ENCODE measurements at regions not wholly inside any gene's neighbourhood (a gene's known extent, or its start where the extent isn't known, plus 50 kb on each side); places are given as distances from the start of the nearest gene placed in this dataset.
A peak's percentile ranks its signal among the peaks of the same experiment; 100 is the strongest.
"Not testable (repeated sequence)": the region's sequence is repeated elsewhere in the genome, so short reads cannot be mapped to it uniquely, and the experiment has no call there.

DNA sequence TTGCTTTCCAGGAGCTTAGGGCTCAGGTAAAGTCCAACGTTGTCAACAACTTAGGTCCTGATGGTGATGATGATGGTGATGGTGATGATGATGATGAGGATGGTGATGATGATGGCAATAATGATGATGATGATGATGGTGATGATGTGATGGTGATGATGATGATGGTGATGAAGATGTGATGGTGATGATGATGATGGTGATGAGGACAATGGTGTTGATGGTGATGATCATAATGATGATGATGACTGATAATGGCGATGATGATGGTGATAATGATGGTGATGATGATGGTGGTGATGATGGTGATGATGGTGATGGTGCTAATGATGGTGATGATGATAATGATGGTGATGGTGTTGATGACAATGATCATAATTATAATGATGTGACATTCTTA, 750.2 kb downstream of the TBC1D22A start:
- H3K9me3 Mint-ChIP-seq = peaks cover 3% of the 10 kb centered on the region
- ChIA-PET CTCF (no interaction called here), POLR2A (no interaction called here)
- no peak overlapping the region for H3K27ac Mint-ChIP-seq
- H3K4me3 Mint-ChIP-seq = no peak overlapping the region
- H3K4me1 Mint-ChIP-seq = no peaks in the 10 kb centered on the region
- no peaks in the 10 kb centered on the region for H3K27me3 Mint-ChIP-seq
- no peaks in the 10 kb centered on the region for H3K36me3 Mint-ChIP-seq (ENCODE audit: low read depth)
- no peak for DNase-seq

DNA sequence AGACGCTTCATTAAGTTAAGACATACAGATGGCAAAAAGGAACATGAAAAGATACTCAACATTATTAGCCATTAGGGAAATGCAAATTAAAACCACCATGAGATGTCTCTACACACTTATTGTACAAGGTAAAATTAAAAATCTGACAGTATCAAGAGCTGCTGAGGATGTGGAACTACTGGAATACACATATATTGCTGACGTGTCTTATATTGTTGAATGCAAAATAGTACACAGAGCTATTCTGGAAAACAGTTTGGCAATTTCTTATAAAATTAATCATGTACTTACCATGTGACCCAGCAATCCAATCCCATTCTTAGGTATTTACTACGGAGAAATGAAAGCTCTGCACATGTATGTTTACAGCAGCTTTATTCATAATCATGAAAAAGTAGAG, 742.5 kb downstream of the TBC1D22A start:
- CTCF ChIA-PET = no interaction called here
- no peak for DNase-seq
- Mint-ChIP-seq H3K36me3 (ENCODE audit: low read depth) (no peaks in the 10 kb centered on the region), H3K4me1 (no peaks in the 10 kb centered on the region), H3K4me3 (no peak overlapping the region), H3K9me3 (peaks cover 9% of the 10 kb centered on the region), H3K27ac (no peak overlapping the region), H3K27me3 (peaks cover 2% of the 10 kb centered on the region)
- POLR2A ChIA-PET = no interaction called here

DNA sequence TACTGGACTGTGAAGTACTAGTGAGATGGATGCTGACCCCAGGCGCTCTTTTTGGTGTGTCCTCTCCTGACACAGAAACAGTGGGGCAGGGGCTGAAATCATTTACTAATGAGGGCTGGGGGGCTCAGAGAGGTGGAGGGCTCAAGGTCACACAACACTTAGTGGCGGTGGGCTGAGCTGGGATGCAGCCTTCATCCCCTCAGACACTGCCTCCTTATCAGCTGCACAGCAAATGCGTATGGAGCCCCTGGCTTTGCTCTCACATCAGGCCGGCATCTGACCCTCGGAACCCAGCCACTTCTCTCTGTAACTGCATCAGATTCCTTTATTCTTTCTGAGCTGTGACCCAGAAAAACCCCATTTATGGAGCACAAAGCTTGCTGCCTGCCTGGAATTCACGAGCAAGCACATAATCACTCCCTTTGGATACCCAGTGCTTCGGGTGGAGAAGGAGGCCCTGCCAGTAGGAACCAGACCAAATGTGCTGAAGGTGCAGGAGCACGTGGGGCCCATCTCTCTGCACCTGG, 736.6 kb downstream of the TBC1D22A start:
- H3K9me3 Mint-ChIP-seq = peaks cover 25% of the 10 kb centered on the region
- H3K36me3 Mint-ChIP-seq (ENCODE audit: low read depth) = peaks cover 6% of the 10 kb centered on the region
- CTCF ChIA-PET = no interaction called here
- H3K4me1 Mint-ChIP-seq = peaks cover 14% of the 10 kb centered on the region
- DNase-seq = no peak
- H3K27ac Mint-ChIP-seq = no peak overlapping the region
- no peak overlapping the region for H3K4me3 Mint-ChIP-seq
- POLR2A ChIA-PET = no interaction called here
- peaks cover 2% of the 10 kb centered on the region for H3K27me3 Mint-ChIP-seq

DNA sequence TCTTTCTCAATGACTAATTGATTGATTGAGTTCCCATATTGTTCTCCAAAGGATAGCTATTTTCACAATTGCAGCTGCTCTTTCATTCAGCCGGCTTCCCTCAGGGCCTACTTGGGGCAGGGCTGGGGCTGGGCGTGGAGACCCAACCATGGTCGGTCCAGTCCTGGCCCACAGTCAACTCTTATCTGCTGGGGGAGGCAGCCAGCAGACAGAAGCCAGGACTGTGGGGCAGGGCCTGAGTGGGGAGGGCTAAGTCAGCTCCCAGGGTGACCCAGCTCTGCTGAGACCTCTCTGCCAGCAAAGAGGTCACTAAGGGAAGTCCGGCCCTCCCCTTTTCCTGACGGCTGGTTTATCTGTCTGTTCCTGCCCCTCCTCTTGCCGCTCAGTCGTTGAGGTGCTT, 735.2 kb downstream of the TBC1D22A start:
- Mint-ChIP-seq H3K36me3 (ENCODE audit: low read depth) (peaks cover 6% of the 10 kb centered on the region), H3K9me3 (peaks cover 27% of the 10 kb centered on the region), H3K27me3 (no peaks in the 10 kb centered on the region), H3K27ac (no peak overlapping the region), H3K4me1 (peaks cover 14% of the 10 kb centered on the region), H3K4me3 (no peak overlapping the region)
- no peak for DNase-seq
- CTCF ChIA-PET = no interaction called here
- POLR2A ChIA-PET = no interaction called here

DNA sequence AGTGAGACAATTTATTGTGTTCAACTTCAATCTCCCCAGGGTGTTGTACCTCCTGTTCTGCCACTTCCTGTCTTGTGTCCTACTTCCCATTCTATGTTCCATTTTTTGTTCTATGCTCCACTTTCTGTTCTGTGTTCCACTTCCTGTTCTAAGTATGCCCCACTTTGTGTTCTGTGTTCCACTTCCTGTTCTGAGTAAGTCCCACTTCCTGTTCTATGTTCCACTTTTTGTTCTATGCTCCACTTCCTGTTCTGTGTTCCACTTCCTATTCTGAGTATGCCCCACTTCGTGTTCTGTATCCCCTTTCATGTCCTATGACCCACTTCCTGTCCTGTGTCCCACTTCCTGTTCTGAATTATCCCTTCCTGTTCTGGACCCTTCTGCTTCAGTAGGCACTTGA, 732.7 kb downstream of the TBC1D22A start:
- ChIA-PET POLR2A (no interaction called here), CTCF (no interaction called here)
- Mint-ChIP-seq H3K27ac (peak overlapping the region; percentile 85), H3K36me3 (ENCODE audit: low read depth) (peaks cover 6% of the 10 kb centered on the region), H3K9me3 (peaks cover 19% of the 10 kb centered on the region), H3K4me1 (peaks cover 14% of the 10 kb centered on the region), H3K27me3 (no peaks in the 10 kb centered on the region), H3K4me3 (no peak overlapping the region)
- no peak for DNase-seq

DNA sequence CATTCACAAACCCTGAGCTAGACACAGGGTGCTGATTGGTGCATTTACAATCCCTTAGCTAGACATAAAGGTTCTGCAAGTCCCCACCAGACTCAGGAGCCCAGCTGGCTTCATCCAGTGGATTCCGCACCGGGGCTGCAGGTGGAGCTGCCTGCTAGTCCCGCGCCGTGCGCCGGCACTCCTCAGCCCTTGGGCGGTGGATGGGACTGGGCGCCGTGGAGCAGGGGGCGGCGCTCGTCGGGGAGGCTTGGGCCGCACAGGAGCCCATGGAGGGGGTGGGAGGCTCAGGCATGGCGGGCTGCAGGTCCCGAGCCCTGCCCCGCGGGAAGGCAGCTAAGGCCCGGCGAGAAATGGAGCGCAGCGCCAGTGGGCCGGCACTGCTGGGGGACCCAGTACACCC, 725.7 kb downstream of the TBC1D22A start:
- H3K27ac Mint-ChIP-seq; H3K4me3 Mint-ChIP-seq; POLR2A ChIA-PET; H3K4me1 Mint-ChIP-seq; DNase-seq; CTCF ChIA-PET; H3K36me3 Mint-ChIP-seq (ENCODE audit: low read depth); H3K27me3 Mint-ChIP-seq; H3K9me3 Mint-ChIP-seq: not testable (repeated sequence)

DNA sequence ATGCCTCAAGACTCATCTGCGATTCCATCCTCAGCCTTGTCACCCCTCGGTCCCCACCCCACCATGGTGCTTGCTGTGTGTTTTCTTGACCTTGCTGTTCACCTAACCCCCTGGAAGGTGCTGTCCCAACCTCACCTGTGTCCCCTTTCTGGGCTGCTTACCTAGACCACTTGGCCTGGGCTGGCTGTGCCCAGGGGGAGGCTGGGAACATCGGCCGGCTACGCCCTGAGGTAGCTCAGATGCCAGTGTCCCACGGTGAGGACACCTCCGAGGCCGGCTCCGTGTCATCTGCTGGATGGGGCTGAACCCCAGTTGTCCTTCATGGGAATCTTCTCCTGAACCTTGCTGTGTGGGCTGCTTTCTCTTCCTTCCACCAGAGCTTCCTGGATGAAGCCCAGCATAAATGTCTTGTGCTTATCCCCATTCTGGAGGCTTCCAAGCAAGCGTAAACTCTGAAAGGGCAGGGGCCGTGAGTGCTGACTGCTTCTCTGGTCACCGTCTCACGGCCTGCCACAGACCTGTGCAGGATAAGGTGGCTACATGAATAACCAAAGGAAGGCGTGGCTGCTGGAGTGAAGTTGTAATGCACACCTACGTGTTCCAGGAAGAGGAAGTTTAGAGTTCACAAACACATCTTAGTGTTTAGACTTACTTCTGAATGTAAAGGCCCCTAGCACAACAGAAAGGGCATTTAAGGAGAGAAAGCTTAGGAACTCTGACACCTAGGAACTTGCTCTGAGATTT, 724.3 kb downstream of the TBC1D22A start:
- Mint-ChIP-seq H3K9me3 (no peaks in the 10 kb centered on the region), H3K4me1 (no peaks in the 10 kb centered on the region), H3K4me3 (no peak overlapping the region), H3K36me3 (ENCODE audit: low read depth) (no peaks in the 10 kb centered on the region), H3K27me3 (peaks cover under 1% of the 10 kb centered on the region), H3K27ac (peak overlapping the region; percentile 75)
- ChIA-PET POLR2A (no interaction called here), CTCF (no interaction called here)
- DNase-seq = no peak

DNA sequence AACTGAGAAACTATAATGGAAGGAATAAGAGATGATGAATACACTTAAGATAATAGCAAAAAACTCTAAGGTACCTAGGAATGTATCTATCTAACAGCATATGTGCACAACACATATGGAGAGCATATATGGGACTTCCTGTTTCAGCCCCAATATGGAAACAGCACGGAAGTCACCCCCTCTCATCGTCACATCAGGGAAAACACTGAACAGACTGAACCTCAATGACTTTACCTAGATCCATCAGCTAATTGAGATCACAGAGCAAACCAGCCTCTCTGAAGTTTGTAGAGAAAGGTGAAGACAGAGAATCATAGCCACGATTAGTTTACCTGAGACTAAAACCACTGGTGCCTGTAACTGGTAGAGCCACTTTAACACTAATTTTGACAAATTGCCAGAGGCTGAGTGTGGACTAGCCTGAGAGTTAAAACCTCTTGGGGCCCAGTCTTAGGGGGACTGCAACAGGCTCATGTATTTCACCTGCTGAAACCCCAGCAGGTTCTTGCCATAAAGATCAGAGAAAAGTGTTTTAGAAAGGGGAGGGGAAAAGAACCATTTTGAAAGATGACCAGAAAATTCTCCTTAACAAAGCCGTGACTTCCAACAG, 722.6 kb downstream of the TBC1D22A start:
- H3K9me3 Mint-ChIP-seq = no peaks in the 10 kb centered on the region
- no peak overlapping the region for H3K4me3 Mint-ChIP-seq
- peaks cover 7% of the 10 kb centered on the region for H3K27me3 Mint-ChIP-seq
- POLR2A ChIA-PET = no interaction called here
- no peaks in the 10 kb centered on the region for H3K36me3 Mint-ChIP-seq (ENCODE audit: low read depth)
- CTCF ChIA-PET = no interaction called here
- DNase-seq = no peak
- no peak overlapping the region for H3K27ac Mint-ChIP-seq
- no peaks in the 10 kb centered on the region for H3K4me1 Mint-ChIP-seq

DNA sequence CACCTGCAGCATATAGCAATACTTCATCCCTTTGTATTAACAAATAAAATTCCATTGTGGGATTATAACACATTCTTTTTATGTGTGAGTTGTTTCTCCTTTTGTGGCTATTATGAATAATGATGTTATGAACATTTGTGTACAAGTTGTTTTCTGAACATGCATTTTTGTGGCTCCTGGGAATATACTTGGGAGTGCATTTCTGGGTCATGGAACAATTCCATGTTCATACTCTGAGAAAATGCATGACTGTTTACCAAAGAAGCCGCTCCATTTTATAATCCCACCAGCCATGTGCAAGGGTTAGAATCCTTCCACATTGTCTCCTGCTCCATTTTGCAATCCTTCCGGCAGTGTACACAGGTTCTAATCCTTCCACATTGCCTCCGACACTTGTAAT, 713.8 kb downstream of the TBC1D22A start:
- Mint-ChIP-seq H3K4me1 (peaks cover 10% of the 10 kb centered on the region), H3K27me3 (peaks cover 19% of the 10 kb centered on the region)

DNA sequence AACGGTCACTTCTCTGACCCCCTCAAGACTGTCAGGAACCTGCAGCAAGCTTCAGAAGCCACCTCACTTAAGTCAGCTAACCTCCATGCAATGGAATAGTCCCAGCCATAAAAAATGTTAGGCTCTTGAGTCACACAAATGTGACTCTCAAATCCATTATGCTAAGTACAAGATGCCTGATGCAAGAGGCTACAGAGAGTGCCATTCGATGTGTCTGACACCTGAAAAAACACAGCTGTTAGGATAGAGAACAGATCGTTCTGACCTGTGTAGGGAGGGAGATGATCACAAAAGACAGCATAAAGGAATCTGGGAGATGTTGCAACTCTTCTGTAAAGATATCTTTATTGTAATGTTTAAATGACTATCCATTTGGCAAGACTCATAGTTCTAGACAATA, 712.4 kb downstream of the TBC1D22A start:
- Mint-ChIP-seq H3K9me3 (no peaks in the 10 kb centered on the region), H3K36me3 (ENCODE audit: low read depth) (no peaks in the 10 kb centered on the region), H3K4me3 (no peak overlapping the region), H3K27ac (no peak overlapping the region), H3K4me1 (peaks cover 10% of the 10 kb centered on the region), H3K27me3 (peaks cover 12% of the 10 kb centered on the region)
- DNase-seq = no peak
- ChIA-PET CTCF (no interaction called here), POLR2A (no interaction called here)

More for the DNA sequence above, 713.8 kb downstream of the TBC1D22A start:
- H3K36me3 Mint-ChIP-seq (ENCODE audit: low read depth) = no peaks in the 10 kb centered on the region
- CTCF ChIA-PET = no interaction called here
- POLR2A ChIA-PET = no interaction called here
- no peak for DNase-seq
- H3K9me3 Mint-ChIP-seq = no peaks in the 10 kb centered on the region
- H3K4me3 Mint-ChIP-seq = no peak overlapping the region
- no peak overlapping the region for H3K27ac Mint-ChIP-seq

DNA sequence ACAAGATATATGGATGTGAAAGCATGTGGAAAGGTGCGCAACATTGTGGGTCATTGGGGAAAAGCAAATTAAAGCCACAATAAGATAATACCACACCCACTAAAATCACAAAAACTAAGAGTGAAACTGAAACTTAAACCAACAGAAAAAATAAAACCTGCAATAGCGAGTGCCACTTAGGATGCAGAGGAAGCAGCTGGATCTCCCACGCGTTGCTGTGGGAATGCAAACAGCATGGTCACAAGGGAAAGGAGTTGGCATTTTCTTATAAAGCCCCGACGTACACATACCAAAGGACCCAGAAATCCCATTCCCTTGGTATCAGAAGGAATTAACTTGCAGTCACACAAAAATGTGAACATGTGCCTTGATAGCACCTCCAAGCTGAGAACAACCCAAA, 712.0 kb downstream of the TBC1D22A start:
- peaks cover 12% of the 10 kb centered on the region for H3K27me3 Mint-ChIP-seq
- no peaks in the 10 kb centered on the region for H3K9me3 Mint-ChIP-seq
- H3K36me3 Mint-ChIP-seq (ENCODE audit: low read depth) = no peaks in the 10 kb centered on the region
- ChIA-PET CTCF (no interaction called here), POLR2A (no interaction called here)
- no peak overlapping the region for H3K27ac Mint-ChIP-seq
- peaks cover 10% of the 10 kb centered on the region for H3K4me1 Mint-ChIP-seq
- no peak for DNase-seq
- H3K4me3 Mint-ChIP-seq = no peak overlapping the region

DNA sequence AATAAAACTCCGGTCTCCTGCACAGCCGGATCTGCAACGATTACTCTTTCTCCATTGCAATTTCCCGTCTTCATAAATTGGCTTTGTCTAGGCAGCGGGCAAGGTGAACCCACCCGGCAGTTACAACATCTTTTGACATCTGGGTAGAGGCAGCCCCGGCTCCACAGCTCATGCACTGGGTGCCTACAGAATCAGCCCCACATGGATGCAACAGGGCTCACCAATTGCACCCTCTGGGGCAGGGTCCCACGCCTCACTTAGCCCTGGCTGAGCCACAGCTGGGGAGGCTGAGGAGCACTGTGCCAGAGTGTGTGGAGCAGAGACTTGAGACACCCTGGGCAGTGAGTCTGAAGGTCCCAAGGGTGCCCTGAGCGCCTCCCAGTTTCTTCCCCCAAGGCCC, 710.2 kb downstream of the TBC1D22A start:
- no peaks in the 10 kb centered on the region for H3K36me3 Mint-ChIP-seq (ENCODE audit: low read depth)
- CTCF ChIA-PET = no interaction called here
- DNase-seq = no peak
- H3K27me3 Mint-ChIP-seq = peaks cover 14% of the 10 kb centered on the region
- POLR2A ChIA-PET = no interaction called here
- no peaks in the 10 kb centered on the region for H3K9me3 Mint-ChIP-seq
- no peak overlapping the region for H3K4me3 Mint-ChIP-seq
- peaks cover 10% of the 10 kb centered on the region for H3K4me1 Mint-ChIP-seq
- no peak overlapping the region for H3K27ac Mint-ChIP-seq

DNA sequence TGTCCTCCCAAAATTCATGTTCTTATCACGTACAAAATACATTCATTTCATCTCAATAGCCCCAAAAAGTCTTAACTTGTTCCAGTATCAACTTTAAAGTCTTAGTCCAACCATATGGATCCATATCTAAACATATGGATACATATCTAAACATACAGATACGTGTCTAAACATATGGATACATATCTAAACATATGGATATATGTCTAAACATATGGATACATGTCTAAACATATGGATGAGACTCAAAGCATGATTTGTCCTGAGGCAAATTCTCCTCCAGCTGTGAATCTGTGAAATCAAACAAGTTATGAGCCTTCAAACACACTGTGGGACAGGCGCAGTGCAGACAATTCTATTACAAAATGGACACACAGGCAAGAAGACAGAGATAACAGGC, 709.0 kb downstream of the TBC1D22A start:
- H3K27ac Mint-ChIP-seq = no peak overlapping the region
- H3K4me3 Mint-ChIP-seq = no peak overlapping the region
- CTCF ChIA-PET = no interaction called here
- no peaks in the 10 kb centered on the region for H3K36me3 Mint-ChIP-seq (ENCODE audit: low read depth)
- peaks cover 16% of the 10 kb centered on the region for H3K27me3 Mint-ChIP-seq
- peaks cover 6% of the 10 kb centered on the region for H3K9me3 Mint-ChIP-seq
- peaks cover 10% of the 10 kb centered on the region for H3K4me1 Mint-ChIP-seq
- POLR2A ChIA-PET = no interaction called here
- DNase-seq = no peak

DNA sequence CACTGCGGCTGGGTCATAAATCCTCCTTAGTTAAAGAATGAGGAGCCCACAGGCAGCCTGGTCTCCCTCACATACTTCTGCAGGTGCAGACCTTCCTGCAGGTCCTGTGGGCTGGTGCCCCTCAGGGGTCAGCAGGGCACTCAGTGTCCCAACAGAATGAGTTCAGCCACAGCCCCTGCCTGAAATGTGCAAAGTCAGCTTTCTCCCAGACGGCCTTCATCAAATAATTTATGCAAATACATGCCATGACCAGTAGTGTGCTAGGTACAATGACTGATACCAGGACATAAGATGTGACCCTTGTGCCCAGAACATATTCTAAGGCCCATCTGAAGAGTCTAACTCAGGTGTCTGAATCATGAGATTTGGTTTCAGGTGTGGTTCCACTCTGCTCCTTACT, 703.4 kb downstream of the TBC1D22A start:
- ChIA-PET POLR2A (no interaction called here), CTCF (no interaction called here)
- Mint-ChIP-seq H3K36me3 (ENCODE audit: low read depth) (no peaks in the 10 kb centered on the region), H3K4me3 (no peak overlapping the region), H3K9me3 (peaks cover 7% of the 10 kb centered on the region), H3K27me3 (peaks cover 8% of the 10 kb centered on the region), H3K27ac (no peak overlapping the region), H3K4me1 (no peaks in the 10 kb centered on the region)
- no peak for DNase-seq

All from activated CD4-positive, alpha-beta T cell treated with anti-CD3 and anti-CD28 coated beads, Interleukin-2, amount 10 ng/mL, durations not matched to agents 7 days and 5 days (primary cell).